IMR-90 (cell line): ENCODE measurements at regions not wholly inside any gene's neighbourhood (a gene's known extent, or its start where the extent isn't known, plus 50 kb on each side); places are given as distances from the start of the nearest gene placed in this dataset.
A peak's percentile ranks its signal among the peaks of the same experiment; 100 is the strongest.

Experiments
- ATAC-seq: fragments of 200-7000 bp; cut with Tn5 transposase; 2 replicates; pipeline ENCODE4 v1.9.1; 2020; ENCODE audit warnings: low read depth, mild to moderate bottlenecking, moderate library complexity
- BruUV-seq: library from RNA; stranded (reverse); fragments of 400-500 nt; replicated peaks from 2 replicates; lab custom pipeline; 2021; lab: Mats Ljungman, UMichigan
- CTCF ChIA-PET: fragments of 300-600 bp; formaldehyde crosslinking; extraction: SDS; loops from one replicate; lab custom pipeline; 2021; ENCODE audit warnings: antibody characterized with exemption; lab: Yijun Ruan, JAX
- POLR2A ChIA-PET: fragments of 300-600 bp; sonication (Branson Sonifier 250); formaldehyde crosslinking; loops from one replicate; lab custom pipeline; 2022; ENCODE audit warnings: antibody characterized with exemption; ENCODE audit not compliant: unreplicated experiment; lab: Charles Lee
- DNase-seq: peaks from one replicate; pipeline ENCODE4 v3.0.0; 2013
- H2AFZ ChIP-seq: replicated peaks from 2 replicates; pipeline ENCODE3; 2013; ENCODE audit warnings: low read length, mild to moderate bottlenecking; ENCODE audit not compliant: poor library complexity
- H2AK5ac ChIP-seq: 2 replicates; pipeline ENCODE4 v1.6.1; 2013; ENCODE audit warnings: low read depth, low read length, inconsistent platforms
- H2AK9ac ChIP-seq: replicated peaks from 2 replicates; pipeline ENCODE3; 2013; ENCODE audit warnings: mild to moderate bottlenecking, low read depth, low read length, moderate library complexity; ENCODE audit not compliant: poor library complexity
- H2BK120ac ChIP-seq: 2 replicates; pipeline ENCODE4 v1.6.1; 2013; ENCODE audit warnings: low read depth, low read length, inconsistent platforms
- H2BK15ac ChIP-seq: 3 replicates; pipeline ENCODE4 v1.6.1; 2013; ENCODE audit warnings: low read depth, low read length, inconsistent platforms
- H2BK20ac ChIP-seq: 2 replicates; pipeline ENCODE4 v1.6.1; 2013; ENCODE audit warnings: low read depth, mild to moderate bottlenecking, inconsistent platforms, low read length, moderate library complexity
- H2BK5ac ChIP-seq: 2 replicates; pipeline ENCODE4 v1.6.1; 2013; ENCODE audit warnings: mild to moderate bottlenecking, low read depth, low read length, inconsistent platforms; ENCODE audit not compliant: poor library complexity, severe bottlenecking
- H3K14ac ChIP-seq: replicated peaks from 2 replicates; pipeline ENCODE4 v1.6.1; 2013; ENCODE audit warnings: low read depth, low read length, inconsistent platforms
- H3K18ac ChIP-seq: 2 replicates; pipeline ENCODE4 v1.6.1; 2013; ENCODE audit warnings: low read depth, low read length, control low read depth
- H3K23ac ChIP-seq: 2 replicates; pipeline ENCODE4 v1.6.1; 2013; ENCODE audit warnings: low read depth, low read length, inconsistent platforms
- H3K27ac ChIP-seq: 2 replicates; pipeline ENCODE4 v1.5.1; 2013; ENCODE audit warnings: mild to moderate bottlenecking, control low read depth, low read length; ENCODE audit not compliant: insufficient read depth
- H3K27me3 ChIP-seq: 2 replicates; pipeline ENCODE4 v1.6.1; 2013; ENCODE audit warnings: low read length; ENCODE audit not compliant: control insufficient read depth, insufficient read depth
- H3K36me3 ChIP-seq: 2 replicates; pipeline ENCODE4 v1.6.1; 2013; ENCODE audit warnings: low read length, mixed read lengths; ENCODE audit not compliant: control insufficient read depth, insufficient read depth
- H3K4ac ChIP-seq: 2 replicates; pipeline ENCODE4 v1.6.1; 2013; ENCODE audit warnings: low read depth, low read length, inconsistent platforms
- H3K4me1 ChIP-seq: 2 replicates; pipeline ENCODE4 v1.6.1; 2013; ENCODE audit warnings: low read length, mixed read lengths; ENCODE audit not compliant: control insufficient read depth, insufficient read depth
- H3K4me2 ChIP-seq: 2 replicates; pipeline ENCODE4 v1.6.1; 2013; ENCODE audit warnings: low read depth, mild to moderate bottlenecking, control low read depth, low read length, moderate library complexity
- H3K4me3 ChIP-seq: 2 replicates; pipeline ENCODE4 v1.5.1; 2013; ENCODE audit warnings: low read depth, mild to moderate bottlenecking, control low read depth, low read length, moderate library complexity; ENCODE audit not compliant: insufficient read depth
- H3K56ac ChIP-seq: 2 replicates; pipeline ENCODE4 v1.6.1; 2013; ENCODE audit warnings: low read length, inconsistent platforms; ENCODE audit not compliant: insufficient read depth; ENCODE audit errors: extremely low read depth
- H3K79me1 ChIP-seq, 2 experiments: 2 replicates each; pipeline ENCODE4 v1.6.1; 2013; ENCODE audit warnings: low read length in 2 of 2, inconsistent platforms in 1 of 2, low read depth in 1 of 2
- H3K9ac ChIP-seq: 2 replicates; pipeline ENCODE4 v1.6.1; 2013; ENCODE audit warnings: low read depth, low read length, control low read depth
- H3K9me1 ChIP-seq: 2 replicates; pipeline ENCODE4 v1.6.1; 2013; ENCODE audit warnings: low read length, inconsistent platforms; ENCODE audit not compliant: insufficient read depth
- H3K9me3 ChIP-seq: 2 replicates; pipeline ENCODE4 v1.6.1; 2013; ENCODE audit warnings: low read length; ENCODE audit not compliant: control insufficient read depth, insufficient read depth
- H4K20me1 ChIP-seq: 2 replicates; pipeline ENCODE4 v1.6.1; 2013; ENCODE audit warnings: low read length, inconsistent platforms; ENCODE audit not compliant: insufficient read depth
- H4K5ac ChIP-seq: 2 replicates; pipeline ENCODE4 v1.6.1; 2013; ENCODE audit warnings: mild to moderate bottlenecking, low read depth, low read length, control low read depth
- H4K8ac ChIP-seq, 2 experiments: 2 replicates each; pipeline ENCODE4 v1.6.1; 2013; ENCODE audit warnings: low read depth in 2 of 2, low read length in 2 of 2, control low read depth in 1 of 2, inconsistent platforms in 1 of 2
- H4K91ac ChIP-seq: 2 replicates; pipeline ENCODE4 v1.6.1; 2013; ENCODE audit warnings: low read depth, low read length, inconsistent platforms; ENCODE audit not compliant: insufficient read depth
- BHLHE40 ChIP-seq: fragments of 150-350 bp; IDR thresholded peaks from 2 replicates; pipeline ENCODE4 v1.6.1; 2016; ENCODE audit warnings: mild to moderate bottlenecking, low read depth, low read length
- CEBPB ChIP-seq: IDR thresholded peaks from 2 replicates; pipeline ENCODE4 v1.6.1; 2012; ENCODE audit warnings: low read depth, low read length, improper control_type of control experiment
- FOS ChIP-seq: fragments of 150-350 bp; IDR thresholded peaks from 2 replicates; pipeline ENCODE4 v1.6.1; 2016; ENCODE audit warnings: low read depth, low read length
- MAFK ChIP-seq: IDR thresholded peaks from 2 replicates; pipeline ENCODE4 v1.6.1; 2012; ENCODE audit warnings: low read depth, low read length, improper control_type of control experiment
- MXI1 ChIP-seq: IDR thresholded peaks from 2 replicates; pipeline ENCODE4 v1.6.1; 2012; ENCODE audit warnings: low read depth, mild to moderate bottlenecking, low read length, moderate library complexity, borderline replicate concordance
- POLR2A ChIP-seq: IDR thresholded peaks from 2 replicates; pipeline ENCODE4 v1.6.1; 2012; ENCODE audit warnings: mild to moderate bottlenecking, low read depth, low read length
- RFX5 ChIP-seq: IDR thresholded peaks from 2 replicates; pipeline ENCODE4 v1.8.0; 2012; ENCODE audit warnings: low read depth, mild to moderate bottlenecking, low read length, moderate library complexity
- SMC3 ChIP-seq: fragments of 150-350 bp; IDR thresholded peaks from 2 replicates; pipeline ENCODE4 v1.6.1; 2016; ENCODE audit warnings: low read depth, mild to moderate bottlenecking, antibody characterized with exemption, low read length, moderate library complexity
- USF2 ChIP-seq: fragments of 150-350 bp; IDR thresholded peaks from 2 replicates; pipeline ENCODE4 v1.6.1; 2017; ENCODE audit warnings: mild to moderate bottlenecking, antibody characterized with exemption, low read length, low read depth
- WGBS, 2 experiments: methylation state at CpG; one replicate each; pipeline versions ENCODE4 v1.1.5 to v1.1.7; 2013; ENCODE audit warnings: missing lambda C conversion rate in 2 of 2; ENCODE audit not compliant: insufficient read length in 1 of 2; ENCODE audit errors: extremely low coverage in 2 of 2; 5-methylcytosine and 5-hydroxymethylcytosine counted together
- dilution Hi-C: fragments of 300-500 bp; cut with HindIII; formaldehyde crosslinking; loops from one replicate; pipeline ENCODE4 v1.14.3; 2018; ENCODE audit warnings: low sequenced_read_pairs; ENCODE audit not compliant: unreplicated experiment
- in situ Hi-C: fragments of 300-500 bp; cut with MboI; formaldehyde crosslinking; loops from 3 replicates; pipeline ENCODE4 v1.14.3; 2019; ENCODE audit warnings: low sequenced_read_pairs, inconsistent platforms, mixed read lengths
- intact Hi-C: fragments of 100-400 bp; cut with micrococcal nuclease; formaldehyde crosslinking; loops from 2 replicates; pipeline ENCODE4 v1.10.0; 2022

- Histone ChIP-seq H3K27ac (no peak overlapping the region), H4K8ac (no peak overlapping the region), H3K27me3 (no peaks in the 10 kb centered on the region), H2BK5ac (no peak overlapping the region), H4K20me1 (no peaks in the 10 kb centered on the region), H3K56ac (no peak overlapping the region), H2AFZ (no peak overlapping the region), H3K4me1 (peaks cover 16% of the 10 kb centered on the region), H3K9ac (no peak overlapping the region), H4K91ac (no peak overlapping the region), H3K9me3 (no peaks in the 10 kb centered on the region), H3K9me1 (peaks cover 16% of the 10 kb centered on the region), H3K4me2 (no peak overlapping the region), H3K14ac (no peak overlapping the region), H3K4ac (no peak overlapping the region), H2AK5ac (no peak overlapping the region), H2AK9ac (peak overlapping the region; percentile 20), H2BK120ac (peak overlapping the region; percentile 23; the same call in 1 of the 2 replicates), H3K4me3 (no peak overlapping the region), H3K23ac (no peak overlapping the region), H3K18ac (no peak overlapping the region), H3K79me1 (no peaks in the 10 kb centered on the region), H2BK15ac (no peak overlapping the region), H4K5ac (no peak overlapping the region), H3K36me3 (no peaks in the 10 kb centered on the region), H2BK20ac (peak overlapping the region; percentile 36; the same call in 1 of the 2 replicates)
- 96% methylated on average over 5 of the region's 7 CpGs; no CpG with 5 or more reads in 1 of the 2 experiments for WGBS, 2 experiments
- DNase-seq (no peak), ATAC-seq (no peak)
- intact Hi-C loops, result loop anchor here (5.0 to 10.0 kb wide), 3 partner anchors 504 to 924 kb away; no protein-coding TSS in a partner anchor
- CTCF ChIA-PET, result no interaction called here
- POLR2A ChIA-PET, result no interaction called here
- BruUV-seq, result no TSS peak
- dilution Hi-C loops, result no loop called here
- in situ Hi-C loops, result no loop called here
- TF ChIP-seq MAFK, result no peak
- TF ChIP-seq RFX5, result no peak
- no peak for TF ChIP-seq USF2
- no peak for TF ChIP-seq FOS
- no peak for TF ChIP-seq MXI1
- TF ChIP-seq SMC3, result no peak
- no peak for TF ChIP-seq CEBPB
- TF ChIP-seq BHLHE40, result no peak
- no peak for TF ChIP-seq POLR2A
These were observed 697.5 kb downstream of the SEMA5A start for GRCh38 chr5:8848366-8848765.
